IMR-90 (cell line): ENCODE measurements at regions not wholly inside any gene's neighbourhood (a gene's known extent, or its start where the extent isn't known, plus 50 kb on each side); places are given as distances from the start of the nearest gene placed in this dataset.

Experiments
- ATAC-seq: fragments of 200-7000 bp; cut with Tn5 transposase; 2 replicates; pipeline ENCODE4 v1.9.1; 2020; ENCODE audit warnings: low read depth, mild to moderate bottlenecking, moderate library complexity
- BruUV-seq: library from RNA; stranded (reverse); fragments of 400-500 nt; replicated peaks from 2 replicates; lab custom pipeline; 2021; lab: Mats Ljungman, UMichigan
- CTCF ChIA-PET: fragments of 300-600 bp; formaldehyde crosslinking; extraction: SDS; loops from one replicate; lab custom pipeline; 2021; ENCODE audit warnings: antibody characterized with exemption; lab: Yijun Ruan, JAX
- POLR2A ChIA-PET: fragments of 300-600 bp; sonication (Branson Sonifier 250); formaldehyde crosslinking; loops from one replicate; lab custom pipeline; 2022; ENCODE audit warnings: antibody characterized with exemption; ENCODE audit not compliant: unreplicated experiment; lab: Charles Lee
- DNase-seq: peaks from one replicate; pipeline ENCODE4 v3.0.0; 2013
- H2AFZ ChIP-seq: replicated peaks from 2 replicates; pipeline ENCODE3; 2013; ENCODE audit warnings: low read length, mild to moderate bottlenecking; ENCODE audit not compliant: poor library complexity
- H2AK5ac ChIP-seq: 2 replicates; pipeline ENCODE4 v1.6.1; 2013; ENCODE audit warnings: low read depth, low read length, inconsistent platforms
- H2AK9ac ChIP-seq: replicated peaks from 2 replicates; pipeline ENCODE3; 2013; ENCODE audit warnings: mild to moderate bottlenecking, low read depth, low read length, moderate library complexity; ENCODE audit not compliant: poor library complexity
- H2BK120ac ChIP-seq: 2 replicates; pipeline ENCODE4 v1.6.1; 2013; ENCODE audit warnings: low read depth, low read length, inconsistent platforms
- H2BK15ac ChIP-seq: 3 replicates; pipeline ENCODE4 v1.6.1; 2013; ENCODE audit warnings: low read depth, low read length, inconsistent platforms
- H2BK20ac ChIP-seq: 2 replicates; pipeline ENCODE4 v1.6.1; 2013; ENCODE audit warnings: low read depth, mild to moderate bottlenecking, inconsistent platforms, low read length, moderate library complexity
- H2BK5ac ChIP-seq: 2 replicates; pipeline ENCODE4 v1.6.1; 2013; ENCODE audit warnings: mild to moderate bottlenecking, low read depth, low read length, inconsistent platforms; ENCODE audit not compliant: poor library complexity, severe bottlenecking
- H3K14ac ChIP-seq: replicated peaks from 2 replicates; pipeline ENCODE4 v1.6.1; 2013; ENCODE audit warnings: low read depth, low read length, inconsistent platforms
- H3K18ac ChIP-seq: 2 replicates; pipeline ENCODE4 v1.6.1; 2013; ENCODE audit warnings: low read depth, low read length, control low read depth
- H3K23ac ChIP-seq: 2 replicates; pipeline ENCODE4 v1.6.1; 2013; ENCODE audit warnings: low read depth, low read length, inconsistent platforms
- H3K27ac ChIP-seq: 2 replicates; pipeline ENCODE4 v1.5.1; 2013; ENCODE audit warnings: mild to moderate bottlenecking, control low read depth, low read length; ENCODE audit not compliant: insufficient read depth
- H3K27me3 ChIP-seq: 2 replicates; pipeline ENCODE4 v1.6.1; 2013; ENCODE audit warnings: low read length; ENCODE audit not compliant: control insufficient read depth, insufficient read depth
- H3K36me3 ChIP-seq: 2 replicates; pipeline ENCODE4 v1.6.1; 2013; ENCODE audit warnings: low read length, mixed read lengths; ENCODE audit not compliant: control insufficient read depth, insufficient read depth
- H3K4ac ChIP-seq: 2 replicates; pipeline ENCODE4 v1.6.1; 2013; ENCODE audit warnings: low read depth, low read length, inconsistent platforms
- H3K4me1 ChIP-seq: 2 replicates; pipeline ENCODE4 v1.6.1; 2013; ENCODE audit warnings: low read length, mixed read lengths; ENCODE audit not compliant: control insufficient read depth, insufficient read depth
- H3K4me2 ChIP-seq: 2 replicates; pipeline ENCODE4 v1.6.1; 2013; ENCODE audit warnings: low read depth, mild to moderate bottlenecking, control low read depth, low read length, moderate library complexity
- H3K4me3 ChIP-seq: 2 replicates; pipeline ENCODE4 v1.5.1; 2013; ENCODE audit warnings: low read depth, mild to moderate bottlenecking, control low read depth, low read length, moderate library complexity; ENCODE audit not compliant: insufficient read depth
- H3K56ac ChIP-seq: 2 replicates; pipeline ENCODE4 v1.6.1; 2013; ENCODE audit warnings: low read length, inconsistent platforms; ENCODE audit not compliant: insufficient read depth; ENCODE audit errors: extremely low read depth
- H3K79me1 ChIP-seq, 2 experiments: 2 replicates each; pipeline ENCODE4 v1.6.1; 2013; ENCODE audit warnings: low read length in 2 of 2, inconsistent platforms in 1 of 2, low read depth in 1 of 2
- H3K9ac ChIP-seq: 2 replicates; pipeline ENCODE4 v1.6.1; 2013; ENCODE audit warnings: low read depth, low read length, control low read depth
- H3K9me1 ChIP-seq: 2 replicates; pipeline ENCODE4 v1.6.1; 2013; ENCODE audit warnings: low read length, inconsistent platforms; ENCODE audit not compliant: insufficient read depth
- H3K9me3 ChIP-seq: 2 replicates; pipeline ENCODE4 v1.6.1; 2013; ENCODE audit warnings: low read length; ENCODE audit not compliant: control insufficient read depth, insufficient read depth
- H4K20me1 ChIP-seq: 2 replicates; pipeline ENCODE4 v1.6.1; 2013; ENCODE audit warnings: low read length, inconsistent platforms; ENCODE audit not compliant: insufficient read depth
- H4K5ac ChIP-seq: 2 replicates; pipeline ENCODE4 v1.6.1; 2013; ENCODE audit warnings: mild to moderate bottlenecking, low read depth, low read length, control low read depth
- H4K8ac ChIP-seq, 2 experiments: 2 replicates each; pipeline ENCODE4 v1.6.1; 2013; ENCODE audit warnings: low read depth in 2 of 2, low read length in 2 of 2, control low read depth in 1 of 2, inconsistent platforms in 1 of 2
- H4K91ac ChIP-seq: 2 replicates; pipeline ENCODE4 v1.6.1; 2013; ENCODE audit warnings: low read depth, low read length, inconsistent platforms; ENCODE audit not compliant: insufficient read depth
- CTCF ChIP-seq: conservative IDR thresholded peaks from 2 replicates; pipeline ENCODE4 v1.5.1; 2012; ENCODE audit warnings: mild to moderate bottlenecking, low read depth, low read length, improper control_type of control experiment
- MAFK ChIP-seq: IDR thresholded peaks from 2 replicates; pipeline ENCODE4 v1.6.1; 2012; ENCODE audit warnings: low read depth, low read length, improper control_type of control experiment
- MAZ ChIP-seq: IDR thresholded peaks from 2 replicates; pipeline ENCODE4 v1.6.1; 2012; ENCODE audit warnings: low read depth, mild to moderate bottlenecking, low read length, improper control_type of control experiment, moderate library complexity, borderline replicate concordance
- POLR2A ChIP-seq: IDR thresholded peaks from 2 replicates; pipeline ENCODE4 v1.6.1; 2012; ENCODE audit warnings: mild to moderate bottlenecking, low read depth, low read length
- WGBS, 2 experiments: methylation state at CpG; one replicate each; pipeline versions ENCODE4 v1.1.5 to v1.1.7; 2013; ENCODE audit warnings: missing lambda C conversion rate in 2 of 2; ENCODE audit not compliant: insufficient read length in 1 of 2; ENCODE audit errors: extremely low coverage in 2 of 2; 5-methylcytosine and 5-hydroxymethylcytosine counted together
- dilution Hi-C: fragments of 300-500 bp; cut with HindIII; formaldehyde crosslinking; loops from one replicate; pipeline ENCODE4 v1.14.3; 2018; ENCODE audit warnings: low sequenced_read_pairs; ENCODE audit not compliant: unreplicated experiment
- in situ Hi-C: fragments of 300-500 bp; cut with MboI; formaldehyde crosslinking; loops from 3 replicates; pipeline ENCODE4 v1.14.3; 2019; ENCODE audit warnings: low sequenced_read_pairs, inconsistent platforms, mixed read lengths
- intact Hi-C: fragments of 100-400 bp; cut with micrococcal nuclease; formaldehyde crosslinking; loops from 2 replicates; pipeline ENCODE4 v1.10.0; 2022

GRCh38 chr14:84202486-84202885 lies 1327.5 kb upstream of the FLRT2 start:
- H3K4me2 ChIP-seq, result no peak overlapping the region
- no peak overlapping the region for H3K4ac ChIP-seq
- H4K5ac ChIP-seq, result no peak overlapping the region
- ChIA-PET CTCF (no interaction called here), POLR2A (no interaction called here)
- H3K56ac ChIP-seq, result no peak overlapping the region
- no peak overlapping the region for H3K4me3 ChIP-seq
- no peaks in the 10 kb centered on the region for H3K9me3 ChIP-seq
- H2AFZ ChIP-seq, result no peak overlapping the region
- no peaks in the 10 kb centered on the region for H3K4me1 ChIP-seq
- no peaks in the 10 kb centered on the region for H3K27me3 ChIP-seq
- no peak overlapping the region for H2AK9ac ChIP-seq
- ATAC-seq, result no peak; the same call in 1 of the 2 replicates
- BruUV-seq, result no TSS peak
- in situ Hi-C loops, result no loop called here
- no peak for DNase-seq
- no peak overlapping the region for H2BK120ac ChIP-seq
- H2BK15ac ChIP-seq, result no peak overlapping the region
- H2AK5ac ChIP-seq, result no peak overlapping the region
- no peaks in the 10 kb centered on the region for H4K20me1 ChIP-seq
- H4K91ac ChIP-seq, result no peak overlapping the region
- H3K79me1 ChIP-seq, result no peaks in the 10 kb centered on the region
- whole genome bisulfite sequencing, 2 experiments, result no CpG with 5 or more reads among the region's 2 CpGs
- no peak overlapping the region for H3K23ac ChIP-seq
- H4K8ac ChIP-seq, result no peak overlapping the region
- H3K9ac ChIP-seq, result no peak overlapping the region
- no peak overlapping the region for H3K14ac ChIP-seq
- H2BK5ac ChIP-seq, result no peak overlapping the region
- no peak overlapping the region for H2BK20ac ChIP-seq
- H3K9me1 ChIP-seq, result no peaks in the 10 kb centered on the region
- H3K36me3 ChIP-seq, result no peaks in the 10 kb centered on the region
- no peak overlapping the region for H3K27ac ChIP-seq
- dilution Hi-C loops, result no loop called here
- H3K18ac ChIP-seq, result no peak overlapping the region
- TF ChIP-seq CTCF, result no peak
- no peak for TF ChIP-seq MAZ
- no peak for TF ChIP-seq POLR2A
- no peak for TF ChIP-seq MAFK
- intact Hi-C loops, result no loop called here
